ENCODE measurements at regions not wholly inside any gene's neighbourhood (a gene's known extent, or its start where the extent isn't known, plus 50 kb on each side); places are given as distances from the start of the nearest gene placed in this dataset.

DNA sequence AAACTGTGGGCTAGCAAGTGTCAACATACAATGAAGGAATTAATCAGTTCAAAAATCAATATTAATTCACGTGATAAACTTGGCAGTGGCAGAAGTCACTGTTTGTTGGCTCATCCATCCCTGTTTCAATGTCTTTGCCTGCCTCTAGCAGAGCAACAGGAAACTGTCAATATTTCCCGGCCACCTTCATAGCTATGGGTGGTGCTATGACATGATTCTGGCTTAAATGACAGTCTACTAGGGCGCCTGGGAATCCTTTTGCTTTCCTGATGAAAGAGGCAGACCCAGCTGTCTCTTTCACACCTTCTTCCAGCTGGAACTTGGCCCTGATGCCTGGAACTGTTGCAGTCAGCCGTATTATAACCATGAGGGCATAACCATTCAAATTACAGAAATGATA lies 72.1 kb upstream of the DNAH5 start:
- Histone ChIP-seq H3K4me1 (no peaks in the 10 kb centered on the region), H3K27me3 (ENCODE audit: low read depth) (no peaks in the 10 kb centered on the region), H3K4me3 (no peak overlapping the region), H3K27ac (no peak overlapping the region), H3K36me3 (no peaks in the 10 kb centered on the region), H3K9me3 (no peaks in the 10 kb centered on the region)
- TF ChIP-seq, protein P1, sequence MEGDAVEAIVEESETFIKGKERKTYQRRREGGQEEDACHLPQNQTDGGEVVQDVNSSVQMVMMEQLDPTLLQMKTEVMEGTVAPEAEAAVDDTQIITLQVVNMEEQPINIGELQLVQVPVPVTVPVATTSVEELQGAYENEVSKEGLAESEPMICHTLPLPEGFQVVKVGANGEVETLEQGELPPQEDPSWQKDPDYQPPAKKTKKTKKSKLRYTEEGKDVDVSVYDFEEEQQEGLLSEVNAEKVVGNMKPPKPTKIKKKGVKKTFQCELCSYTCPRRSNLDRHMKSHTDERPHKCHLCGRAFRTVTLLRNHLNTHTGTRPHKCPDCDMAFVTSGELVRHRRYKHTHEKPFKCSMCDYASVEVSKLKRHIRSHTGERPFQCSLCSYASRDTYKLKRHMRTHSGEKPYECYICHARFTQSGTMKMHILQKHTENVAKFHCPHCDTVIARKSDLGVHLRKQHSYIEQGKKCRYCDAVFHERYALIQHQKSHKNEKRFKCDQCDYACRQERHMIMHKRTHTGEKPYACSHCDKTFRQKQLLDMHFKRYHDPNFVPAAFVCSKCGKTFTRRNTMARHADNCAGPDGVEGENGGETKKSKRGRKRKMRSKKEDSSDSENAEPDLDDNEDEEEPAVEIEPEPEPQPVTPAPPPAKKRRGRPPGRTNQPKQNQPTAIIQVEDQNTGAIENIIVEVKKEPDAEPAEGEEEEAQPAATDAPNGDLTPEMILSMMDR (IDR thresholded peaks at IDR 0.05): no peak
- no peak for ATAC-seq
- DNase-seq: no peak
- intact Hi-C loops (cut with DNase I): no loop called here

DNA sequence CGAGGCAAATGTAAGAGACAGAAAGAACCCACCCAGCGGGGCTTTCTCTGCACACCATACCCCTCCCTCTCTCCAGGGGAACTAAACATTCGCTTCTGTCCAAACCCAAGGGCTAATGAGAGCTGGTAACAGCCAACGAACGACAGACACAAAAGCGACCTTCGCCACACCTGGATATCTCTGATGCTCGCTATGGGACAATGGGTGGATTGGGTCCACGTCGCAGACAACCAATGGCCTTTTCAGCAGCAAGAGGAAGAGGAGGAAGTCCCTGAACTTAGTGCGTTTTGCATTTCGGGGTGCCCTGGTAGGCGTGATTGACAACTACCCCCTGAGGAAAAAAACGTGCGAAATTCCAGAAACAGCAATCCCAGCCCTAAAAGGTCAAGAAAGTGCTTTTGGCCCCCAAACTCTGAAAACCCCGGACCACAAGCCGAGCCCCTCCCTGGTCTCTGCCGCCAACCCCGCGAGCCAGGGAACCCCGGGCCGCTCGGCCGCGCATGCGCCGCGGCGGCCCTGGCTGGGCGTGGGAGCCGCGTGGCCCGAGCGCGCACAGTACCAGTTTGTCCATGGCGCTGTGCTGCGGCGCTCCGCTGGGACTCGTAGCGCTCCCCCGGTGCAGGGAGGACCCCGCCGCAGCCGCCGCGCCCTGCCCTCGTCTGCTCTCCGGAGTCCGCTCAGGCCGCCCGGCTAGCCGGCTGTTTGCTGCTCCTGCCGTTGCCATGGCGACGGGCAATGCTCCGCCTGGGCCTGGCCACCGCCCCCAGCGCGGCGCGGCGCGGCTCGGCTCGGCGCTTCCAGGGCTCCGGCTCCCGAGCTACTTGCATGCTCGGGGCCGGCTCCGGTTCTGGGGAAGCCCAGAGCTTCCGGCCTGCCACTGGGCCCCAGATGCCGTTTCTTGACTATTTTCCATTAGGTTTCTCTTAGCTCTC lies 66.9 kb upstream of the DNAH5 start:
- TF ChIP-seq, protein P1 (IDR thresholded peaks at IDR 0.05): peak; percentile 18
- intact Hi-C loops (cut with DNase I): no loop called here
- DNase-seq: peak; percentile 95
- ATAC-seq: peak; percentile 92 to 94
- Histone ChIP-seq H3K4me1 (peaks cover 6% of the 10 kb centered on the region), H3K4me3 (peak overlapping the region; percentile 64), H3K27ac (peak overlapping the region; percentile 79), H3K27me3 (ENCODE audit: low read depth) (peaks cover 6% of the 10 kb centered on the region), H3K36me3 (no peaks in the 10 kb centered on the region), H3K9me3 (no peaks in the 10 kb centered on the region)

DNA sequence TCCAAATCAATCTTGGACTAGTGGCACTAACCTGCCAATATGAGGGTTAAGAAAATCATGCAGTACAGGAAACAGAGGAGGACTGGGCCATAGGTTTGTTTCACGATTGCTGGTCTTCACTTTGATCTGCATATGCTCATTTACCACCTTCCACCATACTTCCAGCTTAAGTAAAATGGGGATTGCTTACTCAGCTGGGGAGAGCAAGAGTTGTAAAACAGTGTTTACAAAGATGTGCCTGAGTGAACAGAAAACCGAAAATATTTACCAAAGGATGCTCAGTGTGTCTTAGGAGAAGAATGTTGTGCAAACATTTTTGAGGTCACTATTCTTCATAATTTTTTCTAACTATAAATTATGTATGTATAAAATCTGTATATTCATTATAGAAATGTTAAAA lies 65.1 kb upstream of the DNAH5 start:
- TF ChIP-seq, protein P1 (IDR thresholded peaks at IDR 0.05): no peak
- DNase-seq: no peak
- ATAC-seq: no peak
- Histone ChIP-seq H3K27me3 (ENCODE audit: low read depth) (peaks cover 6% of the 10 kb centered on the region), H3K27ac (peak overlapping the region; percentile 79), H3K36me3 (no peaks in the 10 kb centered on the region), H3K4me1 (peaks cover 13% of the 10 kb centered on the region), H3K4me3 (no peak overlapping the region), H3K9me3 (no peaks in the 10 kb centered on the region)
- intact Hi-C loops (cut with DNase I): no loop called here

DNA sequence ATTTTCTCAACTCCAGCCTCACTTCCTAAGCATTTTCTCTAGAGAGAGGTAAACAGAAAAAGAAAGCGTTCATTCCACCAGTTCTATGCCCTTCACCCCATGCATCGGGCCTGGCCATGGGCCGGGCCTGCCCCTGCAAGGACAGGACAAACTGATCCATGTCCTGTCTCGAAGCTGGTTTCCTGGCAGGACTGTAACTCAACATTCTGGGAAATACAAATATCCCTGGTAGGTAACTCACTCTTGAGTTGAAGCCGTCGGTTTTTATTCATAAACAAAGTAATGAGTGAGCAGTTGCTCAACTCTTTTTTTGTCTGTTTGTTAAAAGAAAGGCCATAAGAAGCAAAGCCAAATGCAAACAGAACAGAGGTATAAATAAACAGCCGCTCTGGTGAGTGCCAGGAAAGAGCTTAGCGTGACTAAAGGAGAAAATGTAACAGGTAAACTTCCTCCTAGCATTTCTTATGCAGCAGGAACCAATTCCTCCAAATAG lies 64.4 kb upstream of the DNAH5 start:
- TF ChIP-seq, protein P1 (IDR thresholded peaks at IDR 0.05): no peak
- DNase-seq: peak; percentile 63
- ATAC-seq: peak; percentile 75 to 76
- Histone ChIP-seq H3K9me3 (no peaks in the 10 kb centered on the region), H3K36me3 (no peaks in the 10 kb centered on the region), H3K27ac (peak overlapping the region; percentile 79), H3K4me1 (peaks cover 17% of the 10 kb centered on the region), H3K4me3 (no peak overlapping the region), H3K27me3 (ENCODE audit: low read depth) (peaks cover 6% of the 10 kb centered on the region)
- intact Hi-C loops (cut with DNase I): no loop called here

DNA sequence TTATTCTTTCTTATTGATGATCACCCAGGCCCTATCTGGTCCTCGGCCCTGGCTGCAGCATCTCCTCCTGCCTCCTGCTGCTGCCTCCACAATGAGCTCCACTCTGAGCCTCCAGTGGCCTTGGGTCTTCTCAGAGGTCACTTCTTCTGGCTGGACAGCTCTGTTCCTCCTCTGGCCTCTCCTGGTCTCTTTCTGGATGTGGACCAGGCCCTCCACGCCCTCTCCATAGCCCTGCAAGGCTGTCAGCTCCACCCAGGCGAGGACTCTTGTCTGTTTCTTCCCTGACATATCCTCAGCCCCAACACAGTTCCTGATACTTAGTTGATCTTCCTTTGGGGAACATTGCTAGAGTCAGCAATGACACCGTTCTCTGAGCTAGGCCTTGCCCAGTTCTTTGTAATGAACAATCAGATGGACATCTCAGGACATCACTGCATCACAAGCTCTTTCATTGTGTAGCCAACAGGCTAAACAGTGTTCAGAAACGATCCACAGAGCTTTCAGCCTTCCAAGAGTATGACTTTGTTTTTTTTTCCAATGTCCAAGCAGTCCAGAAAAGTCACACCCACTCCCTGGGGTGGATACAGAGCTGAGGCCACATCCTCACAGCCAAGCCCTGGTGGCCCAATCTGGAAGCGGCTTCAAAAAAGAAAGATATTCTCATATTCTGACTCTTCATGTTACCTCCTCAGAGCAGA lies 62.5 kb upstream of the DNAH5 start:
- no peak for DNase-seq
- no peak overlapping the region for H3K4me3 ChIP-seq
- H3K36me3 ChIP-seq: no peaks in the 10 kb centered on the region
- no peaks in the 10 kb centered on the region for H3K9me3 ChIP-seq
- no peak overlapping the region for H3K27ac ChIP-seq
- peaks cover 22% of the 10 kb centered on the region for H3K4me1 ChIP-seq
- no peak for ATAC-seq
- TF ChIP-seq, protein P1 (IDR thresholded peaks at IDR 0.05): no peak
- H3K27me3 ChIP-seq (ENCODE audit: low read depth): peaks cover 6% of the 10 kb centered on the region
- intact Hi-C loops (cut with DNase I): no loop called here

Measured in lower lobe of right lung (tissue), 2 donors.